Lung (tissue), 11 donors: ENCODE measurements at regions not wholly inside any gene's neighbourhood (a gene's known extent, or its start where the extent isn't known, plus 50 kb on each side); places are given as distances from the start of the nearest gene placed in this dataset.

ENCODE experiments used
- ATAC-seq: fragments of 200-7000 bp; cut with Tn5 transposase; one replicate; pipeline ENCODE4 v1.9.1; 2020; ENCODE audit warnings: moderate number of reproducible peaks; ENCODE audit not compliant: insufficient read depth, low FRiP score
- DNase-seq, 3 donors: peaks; one replicate each; pipeline ENCODE4 v3.0.0-alpha.2; 2013 to 2017
- H3K27ac ChIP-seq, 2 donors: one replicate each; pipeline ENCODE4 v1.5.1; 2013; ENCODE audit warnings: mild to moderate bottlenecking in 2 of 2, moderate library complexity in 2 of 2, control low read depth in 1 of 2, inconsistent platforms in 1 of 2, low read depth in 1 of 2, low read length in 1 of 2
- H3K27me3 ChIP-seq, 3 donors: one replicate each; pipeline ENCODE4 v1.5.1; 2013; ENCODE audit warnings: low read length in 2 of 3; ENCODE audit not compliant: control insufficient read depth in 3 of 3, insufficient read depth in 3 of 3
- H3K36me3 ChIP-seq, 4 donors: one replicate each; pipeline ENCODE4 v1.5.1; 2013; ENCODE audit warnings: low read length in 4 of 4, mild to moderate bottlenecking in 1 of 4, moderate library complexity in 1 of 4; ENCODE audit not compliant: control insufficient read depth in 4 of 4, insufficient read depth in 4 of 4
- H3K4me1 ChIP-seq, 5 donors: one replicate each; pipeline ENCODE4 v1.5.1; 2013; ENCODE audit warnings: low read length in 5 of 5, mild to moderate bottlenecking in 2 of 5, moderate library complexity in 1 of 5; ENCODE audit not compliant: control insufficient read depth in 5 of 5, insufficient read depth in 5 of 5
- H3K4me3 ChIP-seq: one replicate; pipeline ENCODE4 v1.5.1; 2013; ENCODE audit warnings: mild to moderate bottlenecking, control low read depth, moderate library complexity
- H3K9ac ChIP-seq, 2 donors: one replicate each; pipeline ENCODE4 v1.5.1; 2013; ENCODE audit warnings: low read length in 2 of 2, control low read depth in 1 of 2; ENCODE audit not compliant: insufficient read depth in 1 of 2
- H3K9me3 ChIP-seq, 4 donors: one replicate each; pipeline ENCODE4 v1.5.1; 2013; ENCODE audit warnings: low read length in 3 of 4, mild to moderate bottlenecking in 1 of 4, moderate library complexity in 1 of 4; ENCODE audit not compliant: control insufficient read depth in 4 of 4, insufficient read depth in 3 of 4
- WGBS, 2 donors: extraction: QIAGEN DNeasy Blood & Tissue Kit; methylation state at CpG; one replicate each; pipeline ENCODE4 v1.1.7; 2013; 5-methylcytosine and 5-hydroxymethylcytosine counted together
- TF ChIP-seq, protein P1 (sequence below): IDR thresholded peaks from 2 replicates; pipeline ENCODE4 v1.5.1; 2012; ENCODE audit warnings: mild to moderate bottlenecking; ENCODE audit errors: control extremely low read depth, extremely low read depth
- donor health status: control.
- donor health status: control.
- donor health status: Bipolar disorder and iron deficiency.
- donor health status: healthy.
- donor health status: DM: yes; HTN: yes; CAD: no.

DNA sequence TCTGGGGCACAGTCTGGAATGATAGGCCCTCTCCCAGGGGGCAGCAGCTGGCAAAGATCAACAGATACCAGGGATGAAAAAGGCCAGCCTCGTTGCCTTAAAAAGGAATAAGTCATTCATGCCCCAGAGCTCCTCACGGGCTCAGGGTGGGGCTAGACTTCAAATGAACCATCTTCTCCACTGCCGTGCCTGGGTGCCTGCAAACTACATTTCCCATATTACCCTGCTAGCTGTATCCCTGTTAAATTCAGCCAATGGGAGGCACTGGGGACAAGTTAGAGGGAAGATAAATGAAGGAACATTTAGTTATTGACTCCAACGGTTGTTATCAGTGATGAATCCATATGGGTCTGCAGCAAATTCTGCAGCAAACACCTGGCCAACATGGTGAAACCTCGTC is 101.2 kb upstream of the CYYR1 start:
- ATAC-seq = no peak
- H3K27ac ChIP-seq = no peak overlapping the region
- no peak overlapping the region for H3K4me3 ChIP-seq
- TF ChIP-seq, protein P1, sequence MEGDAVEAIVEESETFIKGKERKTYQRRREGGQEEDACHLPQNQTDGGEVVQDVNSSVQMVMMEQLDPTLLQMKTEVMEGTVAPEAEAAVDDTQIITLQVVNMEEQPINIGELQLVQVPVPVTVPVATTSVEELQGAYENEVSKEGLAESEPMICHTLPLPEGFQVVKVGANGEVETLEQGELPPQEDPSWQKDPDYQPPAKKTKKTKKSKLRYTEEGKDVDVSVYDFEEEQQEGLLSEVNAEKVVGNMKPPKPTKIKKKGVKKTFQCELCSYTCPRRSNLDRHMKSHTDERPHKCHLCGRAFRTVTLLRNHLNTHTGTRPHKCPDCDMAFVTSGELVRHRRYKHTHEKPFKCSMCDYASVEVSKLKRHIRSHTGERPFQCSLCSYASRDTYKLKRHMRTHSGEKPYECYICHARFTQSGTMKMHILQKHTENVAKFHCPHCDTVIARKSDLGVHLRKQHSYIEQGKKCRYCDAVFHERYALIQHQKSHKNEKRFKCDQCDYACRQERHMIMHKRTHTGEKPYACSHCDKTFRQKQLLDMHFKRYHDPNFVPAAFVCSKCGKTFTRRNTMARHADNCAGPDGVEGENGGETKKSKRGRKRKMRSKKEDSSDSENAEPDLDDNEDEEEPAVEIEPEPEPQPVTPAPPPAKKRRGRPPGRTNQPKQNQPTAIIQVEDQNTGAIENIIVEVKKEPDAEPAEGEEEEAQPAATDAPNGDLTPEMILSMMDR = no peak
- 80 to 87% methylated on average over 5 of the region's 5 CpGs for WGBS, 2 donors
- H3K9me3 ChIP-seq = no peaks in the 10 kb centered on the region
- no peak overlapping the region for H3K9ac ChIP-seq
- H3K36me3 ChIP-seq = no peaks in the 10 kb centered on the region
- H3K4me1 ChIP-seq = no peaks in the 10 kb centered on the region
- H3K27me3 ChIP-seq = no peaks in the 10 kb centered on the region
- DNase-seq = no peak

DNA sequence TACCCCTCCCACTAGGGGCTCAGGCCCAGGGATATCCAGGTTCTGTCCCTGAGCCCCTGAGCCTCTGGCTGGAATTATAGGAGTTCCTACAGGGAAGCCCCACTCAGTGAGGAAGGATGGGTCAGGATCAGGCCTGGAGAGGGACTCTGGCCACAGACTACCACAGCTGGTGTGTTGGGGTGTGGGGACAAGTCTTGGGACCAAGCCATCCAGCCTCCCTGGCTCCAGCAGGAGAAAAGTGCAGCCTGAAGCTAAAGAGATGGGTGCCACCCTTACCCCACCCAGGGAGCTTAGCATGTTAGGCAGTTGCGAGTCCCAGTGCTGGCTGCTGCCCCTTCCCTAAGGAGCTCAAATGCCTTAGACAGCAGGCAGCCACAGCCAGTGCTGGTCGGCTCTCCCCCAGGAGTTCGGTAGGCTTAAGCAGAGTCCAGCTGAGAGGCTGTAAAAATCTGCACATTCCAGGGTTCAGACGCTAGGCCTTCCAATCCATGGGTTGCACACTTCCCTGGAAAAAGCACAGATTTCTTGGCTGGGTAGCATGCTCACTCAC is 96.2 kb upstream of the CYYR1 start:
- Histone ChIP-seq H3K4me3 (no peak overlapping the region), H3K4me1 (no peaks in the 10 kb centered on the region), H3K9ac (no peak overlapping the region), H3K27me3 (no peaks in the 10 kb centered on the region), H3K9me3 (peaks cover 0 to 8% (median 1%) of the 10 kb centered on the region in 4 donors), H3K36me3 (no peaks in the 10 kb centered on the region), H3K27ac (no peak overlapping the region)
- WGBS, 2 donors = 90 to 92% methylated on average over 4 of the region's 4 CpGs
- DNase-seq (no peak), ATAC-seq (no peak)
- TF ChIP-seq, protein P1 = no peak

DNA sequence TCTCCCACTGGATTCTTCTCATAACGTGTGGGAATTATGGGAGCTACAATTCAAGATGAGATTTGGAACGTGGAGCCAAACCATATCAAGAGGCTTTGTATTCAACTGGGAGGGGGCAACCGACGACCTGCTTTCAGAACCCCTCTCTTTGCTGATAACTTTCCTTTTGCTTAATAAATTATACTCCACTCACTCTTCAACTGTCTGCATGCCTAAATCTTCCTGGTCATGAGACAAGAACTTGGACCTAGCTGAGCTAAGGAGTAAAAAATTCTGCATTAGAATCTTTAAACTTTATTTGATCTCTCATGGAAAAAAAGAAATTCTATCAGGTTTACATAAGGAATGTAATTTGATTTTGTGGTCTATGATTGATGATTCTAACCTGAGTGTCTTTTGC is 86.7 kb upstream of the CYYR1 start:
- TF ChIP-seq, protein P1 = no peak
- DNase-seq (no peak), ATAC-seq (no peak)
- Histone ChIP-seq H3K4me3 (no peak overlapping the region), H3K9me3 (peaks cover 0 to 2% (median 0%) of the 10 kb centered on the region in 4 donors), H3K9ac (no peak overlapping the region), H3K27me3 (no peaks in the 10 kb centered on the region), H3K36me3 (no peaks in the 10 kb centered on the region), H3K4me1 (no peaks in the 10 kb centered on the region), H3K27ac (no peak overlapping the region)
- 89 to 93% methylated on average over 4 of the region's 4 CpGs for WGBS, 2 donors

DNA sequence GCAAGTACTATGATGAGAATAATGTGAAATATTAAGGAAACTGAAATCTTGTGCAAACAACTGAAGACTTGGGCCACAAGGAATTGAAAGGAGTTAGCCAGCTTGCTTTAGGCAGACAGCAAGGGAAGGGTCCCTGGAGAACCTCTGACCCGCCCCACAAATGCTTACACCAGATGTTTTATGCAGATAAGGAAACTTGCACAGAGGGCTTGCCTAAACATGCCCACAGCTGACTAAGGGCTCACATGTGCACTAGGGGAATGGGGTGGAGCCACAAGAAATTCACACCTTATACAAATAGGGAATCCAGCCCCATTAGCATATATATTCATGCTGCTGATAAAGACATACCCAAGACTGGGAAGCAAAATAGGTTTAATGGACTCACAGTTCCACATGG is 86.1 kb upstream of the CYYR1 start:
- TF ChIP-seq, protein P1 = no peak
- no peaks in the 10 kb centered on the region for H3K27me3 ChIP-seq
- H3K36me3 ChIP-seq = no peaks in the 10 kb centered on the region
- H3K4me1 ChIP-seq = no peaks in the 10 kb centered on the region
- WGBS, 2 donors = 90 to 91% methylated on average over 1 of the region's 1 CpG
- H3K9me3 ChIP-seq = no peaks in the 10 kb centered on the region
- no peak overlapping the region for H3K9ac ChIP-seq
- ATAC-seq (no peak), DNase-seq (no peak)
- no peak overlapping the region for H3K4me3 ChIP-seq
- no peak overlapping the region for H3K27ac ChIP-seq
